Heart left ventricle (tissue), 13 donors: ENCODE measurements at regions not wholly inside any gene's neighbourhood (a gene's known extent, or its start where the extent isn't known, plus 50 kb on each side); places are given as distances from the start of the nearest gene placed in this dataset.

Source experiments
- CTCF ChIP-seq, 12 donors: fragments of 200-600 bp; sonication (generic) in 4 of 12; IDR thresholded peaks; one replicate each; pipeline versions ENCODE4 v1.5.0 to v1.8.0; 2018 to 2022; ENCODE audit warnings: antibody characterized with exemption in 12 of 12, mild to moderate bottlenecking in 5 of 12
- POLR2A ChIP-seq, 2 donors: fragments of 450-650 bp; IDR thresholded peaks; one replicate each; pipeline ENCODE4 v1.6.1; 2017; ENCODE audit warnings: antibody characterized with exemption in 2 of 2, mild to moderate bottlenecking in 2 of 2, moderate library complexity in 2 of 2
- donor health status: ischemic (EF 13 %, LVEDD 7.1; RV severe dilation, severe dysfunction).
- donor health status: DM: no; HTN: yes; CAD: no.
- donor health status: DM: no; HTN: no; CAD: no.
- donor health status: ischemic (EF 25% LVEDD 6.9; RV normal size, moderate dysfunction).
- donor health status: ischemic (EF 25% LVEDD 5.7; RV mildly dilated, moderate dysfunction).
- donor health status: ischemic (EF 35%, LVEDD 5.7; RV mildly dilated, moderate dysfunction).
- donor health status: nonischemic (EF 11% LVEDD 7.7; RV severe dilation, severe dysfunction).
- donor health status: DM: yes; HTN: yes; CAD: no.
- donor health status: PGD.
- donor health status: ischemic (EF 29% LVEDD 5.4; RV normal size, mild dysfunction).
- donor health status: nonischemic (EF 23%, LVEDD 6.1; RV moderate dilation, normal function).

GRCh38 chr10:93147281-93147680, 73.6 kb downstream of the CYP26A1 start:
- TF ChIP-seq CTCF (IDR thresholded peaks at IDR 0.05): no peak
- no peak for TF ChIP-seq POLR2A (IDR thresholded peaks at IDR 0.05)
